Thyroid gland (tissue), 4 donors: ENCODE measurements at regions not wholly inside any gene's neighbourhood (a gene's known extent, or its start where the extent isn't known, plus 50 kb on each side); places are given as distances from the start of the nearest gene placed in this dataset.

Experiments used
- DNase-seq, 2 donors: peaks; one replicate each; pipeline ENCODE4 v3.0.0-alpha.2; 2019
- H3K27ac ChIP-seq, 3 donors: fragments of 200-600 bp; sonication (generic); 1 replicate in 2 of 3; 2 replicates in 1 of 3; pipeline ENCODE4 v1.5.1; 2016 to 2019; ENCODE audit warnings: mild to moderate bottlenecking in 1 of 3, moderate library complexity in 1 of 3
- H3K27me3 ChIP-seq: fragments of 200-600 bp; sonication (generic); one replicate; pipeline ENCODE4 v1.5.1; 2019
- H3K36me3 ChIP-seq, 2 donors: fragments of 200-600 bp; sonication (generic); one replicate each; pipeline ENCODE4 v1.5.1; 2016 to 2019
- H3K4me1 ChIP-seq, 2 donors: fragments of 200-600 bp; sonication (generic); one replicate each; pipeline ENCODE4 v1.5.1; 2017 to 2019
- H3K4me3 ChIP-seq, 3 donors: fragments of 200-600 bp; sonication (generic); replicated peaks in 1 of 3; 1 replicate in 2 of 3; 2 replicates in 1 of 3; pipeline ENCODE4 v1.5.1; 2016; ENCODE audit warnings: mild to moderate bottlenecking in 1 of 3
- H3K9me3 ChIP-seq: fragments of 200-600 bp; sonication (generic); one replicate; pipeline ENCODE4 v1.5.1; 2017
- CTCF ChIP-seq, 6 experiments: fragments of 200-600 bp in 3 of 6; fragments of 450-650 bp in 3 of 6; sonication (generic) in 3 of 6; IDR thresholded peaks; one replicate each; pipeline ENCODE4 v1.5.1; 2016 to 2019; ENCODE audit warnings: antibody characterized with exemption in 6 of 6, mild to moderate bottlenecking in 2 of 6, inconsistent platforms in 1 of 6, moderate library complexity in 1 of 6
- POLR2A ChIP-seq, 2 donors: fragments of 450-650 bp; IDR thresholded peaks; one replicate each; pipeline ENCODE4 v1.6.1; 2017; ENCODE audit warnings: antibody characterized with exemption in 2 of 2, mild to moderate bottlenecking in 2 of 2, moderate library complexity in 1 of 2
- WGBS, 2 donors: methylation state at CpG; one replicate each; pipeline ENCODE4 v1.1.5; 2017; 5-methylcytosine and 5-hydroxymethylcytosine counted together
- intact Hi-C: fragments of 100-400 bp; cut with DNase I; formaldehyde crosslinking; loops from one replicate; pipeline ENCODE4 v1.15.1; 2023

GRCh38 chr21:22904385-22904784 lies 1906.2 kb downstream of the NCAM2 start:
- H3K36me3 ChIP-seq: no peaks in the 10 kb centered on the region
- intact Hi-C loops: no loop called here

GRCh38 chr21:22925032-22925431 lies 1926.8 kb downstream of the NCAM2 start:
- H3K27ac ChIP-seq: no peak overlapping the region
- H3K4me1 ChIP-seq: no peaks in the 10 kb centered on the region
- intact Hi-C loops: no loop called here
- no peak for TF ChIP-seq CTCF (IDR thresholded peaks at IDR 0.05)
- no peak for TF ChIP-seq POLR2A (IDR thresholded peaks at IDR 0.05)
- H3K4me3 ChIP-seq: no peak overlapping the region
- no peak for DNase-seq
- H3K27me3 ChIP-seq: no peaks in the 10 kb centered on the region
- H3K36me3 ChIP-seq: no peaks in the 10 kb centered on the region
- H3K9me3 ChIP-seq: no peaks in the 10 kb centered on the region
- 90 to 95% methylated on average over 1 of the region's 1 CpG for WGBS, 2 donors

More at GRCh38 chr21:22904385-22904784, 1906.2 kb downstream of the NCAM2 start:
- no peak for TF ChIP-seq POLR2A (IDR thresholded peaks at IDR 0.05)
- no peak for TF ChIP-seq CTCF (IDR thresholded peaks at IDR 0.05)
- H3K27ac ChIP-seq: no peak overlapping the region
- WGBS, 2 donors: 82 to 87% methylated on average over 4 of the region's 4 CpGs
- no peaks in the 10 kb centered on the region for H3K27me3 ChIP-seq
- H3K4me1 ChIP-seq: no peaks in the 10 kb centered on the region
- DNase-seq: no peak
- H3K4me3 ChIP-seq: no peak overlapping the region
- H3K9me3 ChIP-seq: no peaks in the 10 kb centered on the region

- no peak overlapping the region for H3K4me3 ChIP-seq
- no peaks in the 10 kb centered on the region for H3K36me3 ChIP-seq
- no peak for DNase-seq
- intact Hi-C loops: no loop called here
- no peak for TF ChIP-seq POLR2A (IDR thresholded peaks at IDR 0.05)
- no peak for TF ChIP-seq CTCF (IDR thresholded peaks at IDR 0.05)
- no peaks in the 10 kb centered on the region for H3K9me3 ChIP-seq
- no peaks in the 10 kb centered on the region for H3K27me3 ChIP-seq
- H3K4me1 ChIP-seq: no peaks in the 10 kb centered on the region
- no peak overlapping the region for H3K27ac ChIP-seq
- 67 to 76% methylated on average over 2 of the region's 2 CpGs for WGBS, 2 donors
Observed at GRCh38 chr21:22927469-22927868, 1929.3 kb downstream of the NCAM2 start.

- Histone ChIP-seq H3K4me1 (no peaks in the 10 kb centered on the region), H3K27ac (no peak overlapping the region), H3K36me3 (no peaks in the 10 kb centered on the region), H3K4me3 (no peak overlapping the region), H3K9me3 (no peaks in the 10 kb centered on the region), H3K27me3 (no peaks in the 10 kb centered on the region)
- no peak for DNase-seq
- TF ChIP-seq CTCF (IDR thresholded peaks at IDR 0.05) (no peak), POLR2A (IDR thresholded peaks at IDR 0.05) (no peak)
- intact Hi-C loops: no loop called here
- WGBS, 2 donors: 76% methylated on average over 4 of the region's 4 CpGs
Observed at GRCh38 chr21:22941779-22942490, 1943.7 kb downstream of the NCAM2 start.

GRCh38 chr21:22955559-22955958 lies 1957.3 kb downstream of the NCAM2 start:
- no peaks in the 10 kb centered on the region for H3K4me1 ChIP-seq
- DNase-seq: no peak
- H3K4me3 ChIP-seq: no peak overlapping the region
- H3K36me3 ChIP-seq: no peaks in the 10 kb centered on the region
- TF ChIP-seq CTCF (IDR thresholded peaks at IDR 0.05): no peak
- no peak for TF ChIP-seq POLR2A (IDR thresholded peaks at IDR 0.05)
- intact Hi-C loops: no loop called here
- H3K9me3 ChIP-seq: no peaks in the 10 kb centered on the region
- no peak overlapping the region for H3K27ac ChIP-seq
- no peaks in the 10 kb centered on the region for H3K27me3 ChIP-seq
